GM21786 (cell line): ENCODE measurements at regions not wholly inside any gene's neighbourhood (a gene's known extent, or its start where the extent isn't known, plus 50 kb on each side); places are given as distances from the start of the nearest gene placed in this dataset.
"Not testable (repeated sequence)": the region's sequence is repeated elsewhere in the genome, so short reads cannot be mapped to it uniquely, and the experiment has no call there.

ENCODE experiments used
- ATAC-seq: cut with Tn5 transposase; IDR thresholded peaks from one replicate; pipeline ENCODE4 v1.9.1; 2021; ENCODE audit not compliant: unreplicated experiment

GRCh38 chr13:91241221-91241933 lies 106.1 kb upstream of the MIR17HG start:
- no peak for ATAC-seq

DNA sequence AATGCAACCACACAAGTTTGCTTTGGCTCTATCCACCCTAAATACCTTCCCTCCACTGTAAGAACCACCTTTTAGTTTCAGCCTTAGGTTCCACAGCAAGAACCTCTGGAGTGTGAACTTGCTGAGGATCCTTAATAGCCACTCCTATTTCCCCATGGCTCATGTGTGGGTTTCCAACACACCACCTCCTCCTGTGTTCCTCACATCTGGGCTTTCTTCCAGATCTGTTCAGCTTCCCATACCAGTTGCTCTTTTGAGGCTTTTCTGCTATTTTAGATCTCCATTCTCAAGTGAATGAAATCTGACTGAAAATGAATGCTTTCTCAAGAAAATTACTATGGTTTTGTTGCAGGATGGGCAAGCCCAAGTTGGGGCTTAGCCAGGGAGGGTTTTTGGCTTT lies 104.8 kb upstream of the MIR17HG start:
- ATAC-seq: no peak

DNA sequence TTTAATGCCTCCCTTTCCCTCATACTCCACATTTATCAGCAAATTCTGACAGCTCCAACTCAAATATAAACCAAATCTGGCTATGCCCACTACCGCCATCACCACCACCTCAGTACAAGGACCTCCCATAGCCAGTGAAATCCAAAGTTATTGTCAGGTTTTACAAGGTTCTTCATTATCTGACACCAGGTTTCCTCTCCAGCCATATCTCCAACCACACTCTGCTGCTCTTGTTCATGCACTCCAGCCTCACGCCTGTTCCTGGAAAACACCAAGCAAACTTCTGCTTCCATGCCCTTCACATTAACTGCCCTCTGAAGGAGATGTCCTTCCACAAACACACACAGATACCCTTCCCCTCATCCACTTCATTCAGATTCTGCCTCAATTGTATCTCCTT lies 102.2 kb upstream of the MIR17HG start:
- ATAC-seq: no peak

GRCh38 chr13:91247768-91248167 lies 99.7 kb upstream of the MIR17HG start:
- no peak for ATAC-seq

DNA sequence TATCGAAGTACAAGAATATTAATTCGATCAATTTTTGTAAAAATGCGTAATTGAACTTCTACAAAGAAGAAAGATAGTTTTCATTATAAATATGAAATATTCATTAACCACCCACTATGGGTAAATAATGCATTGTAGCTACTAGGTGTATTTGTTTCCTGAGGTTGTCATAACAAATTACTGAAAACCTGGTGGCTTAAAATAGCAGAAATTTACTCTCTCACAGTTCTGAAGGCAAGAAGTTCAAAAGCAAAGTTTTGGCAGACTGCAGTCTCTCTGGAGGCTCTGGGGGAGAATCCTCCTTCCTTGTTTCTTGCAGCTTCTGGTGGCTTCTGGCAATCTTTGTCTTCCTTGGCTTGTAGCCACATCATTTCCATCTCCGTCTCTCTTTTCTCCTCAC lies 99.2 kb upstream of the MIR17HG start:
- no peak for ATAC-seq

DNA sequence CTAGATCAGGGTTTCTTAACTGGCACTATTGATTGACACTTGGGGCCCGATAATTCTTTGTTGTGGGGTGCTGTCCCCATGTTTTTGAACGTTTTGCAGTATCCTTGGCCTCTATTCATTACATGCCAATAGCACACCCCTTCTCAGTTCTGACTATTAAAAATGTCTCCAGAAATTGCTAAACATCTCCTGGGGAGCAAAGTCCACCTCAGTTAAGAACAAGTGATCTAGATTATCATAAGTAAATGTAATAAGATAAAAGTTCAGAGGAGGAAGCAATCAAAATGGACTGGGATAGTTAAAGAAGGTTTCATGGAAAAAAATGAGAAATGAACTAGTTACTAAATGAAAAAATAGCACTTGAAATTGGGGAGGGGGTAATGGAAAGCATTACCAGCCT lies 98.1 kb upstream of the MIR17HG start:
- no peak for ATAC-seq

DNA sequence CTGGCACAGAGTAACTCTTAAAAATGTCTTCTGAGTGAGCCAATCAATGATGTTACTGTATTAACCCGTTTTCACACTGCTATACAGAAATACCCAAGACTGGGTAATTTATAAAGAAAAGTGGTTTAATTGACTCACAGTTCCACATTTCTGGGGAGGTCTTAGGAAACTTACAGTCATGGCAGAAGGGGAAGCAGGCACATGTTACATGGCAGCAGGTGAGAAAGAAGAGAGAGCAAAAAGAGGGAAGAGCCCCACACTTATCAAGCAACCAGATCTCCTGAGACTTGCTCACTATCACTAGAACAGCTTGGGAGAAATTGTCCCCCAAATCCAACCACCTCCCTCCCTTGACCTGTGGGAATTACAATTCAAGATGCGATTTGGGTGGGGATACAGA lies 97.6 kb upstream of the MIR17HG start:
- ATAC-seq: no peak

- not testable (repeated sequence) for ATAC-seq
Measured at GRCh38 chr13:91251573-91251972, 95.9 kb upstream of the MIR17HG start.

- ATAC-seq: no peak
Measured at GRCh38 chr13:91264484-91264883, 83.0 kb upstream of the MIR17HG start.

DNA sequence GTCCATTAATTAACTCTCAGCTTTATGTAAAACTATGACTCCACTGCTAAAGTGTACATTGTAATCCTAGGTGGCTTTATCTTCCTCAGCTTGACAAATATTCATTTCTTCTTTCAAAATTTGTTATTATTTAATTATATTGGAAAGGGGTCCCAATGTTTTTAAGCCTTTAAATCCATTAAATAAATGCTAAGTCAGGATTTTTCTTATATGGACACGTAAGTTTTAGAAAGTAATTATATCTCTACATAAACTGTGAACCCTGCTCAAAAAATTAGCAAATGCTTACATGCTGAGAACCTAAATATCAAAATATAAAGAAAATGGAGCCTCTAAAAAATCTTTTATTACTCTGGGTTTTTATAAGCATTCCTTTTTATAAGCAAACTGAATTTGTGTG lies 78.2 kb upstream of the MIR17HG start:
- ATAC-seq: no peak

DNA sequence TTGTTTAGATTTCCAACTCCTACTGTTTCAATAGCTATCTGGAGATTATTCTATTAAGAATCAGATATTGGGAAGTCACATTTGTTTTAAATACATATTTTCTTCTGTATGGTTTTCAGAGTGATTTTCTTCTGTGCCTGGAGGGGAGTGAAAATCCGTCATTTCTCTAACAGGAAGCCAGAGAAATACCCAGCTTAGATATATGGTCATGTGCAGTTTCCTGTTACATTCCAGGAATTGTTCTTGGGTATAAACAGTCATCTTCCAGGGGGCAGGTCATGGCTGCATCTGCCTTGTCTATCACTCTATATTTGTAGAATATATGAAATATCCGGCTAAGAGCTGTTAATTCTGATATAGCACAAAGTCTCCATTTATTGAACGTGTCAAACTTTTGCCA lies 77.5 kb upstream of the MIR17HG start:
- no peak for ATAC-seq

- ATAC-seq: no peak
Measured at GRCh38 chr13:91272235-91272777, 75.2 kb upstream of the MIR17HG start.

DNA sequence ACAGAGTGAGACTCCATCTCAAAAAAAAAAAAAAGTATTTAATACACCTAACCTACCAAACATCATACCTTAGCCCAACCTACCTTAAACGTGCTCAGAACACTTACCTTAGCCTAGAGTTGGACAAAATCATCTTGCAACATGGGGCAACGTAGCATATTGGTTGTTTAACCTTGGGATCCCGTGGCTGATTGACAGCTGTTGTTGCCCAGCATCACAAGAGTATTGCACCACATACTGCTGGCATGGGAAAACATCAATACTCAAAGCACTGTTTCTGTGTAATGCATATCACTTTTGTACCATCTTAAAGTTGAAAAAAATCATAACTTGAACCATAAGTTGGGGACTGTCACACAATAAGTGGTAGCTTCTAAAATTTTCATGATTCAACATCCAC lies 73.8 kb upstream of the MIR17HG start:
- no peak for ATAC-seq

- no peak for ATAC-seq
Measured at GRCh38 chr13:91277013-91277676, 70.3 kb upstream of the MIR17HG start.

GRCh38 chr13:91278291-91278690 lies 69.2 kb upstream of the MIR17HG start:
- ATAC-seq: no peak

DNA sequence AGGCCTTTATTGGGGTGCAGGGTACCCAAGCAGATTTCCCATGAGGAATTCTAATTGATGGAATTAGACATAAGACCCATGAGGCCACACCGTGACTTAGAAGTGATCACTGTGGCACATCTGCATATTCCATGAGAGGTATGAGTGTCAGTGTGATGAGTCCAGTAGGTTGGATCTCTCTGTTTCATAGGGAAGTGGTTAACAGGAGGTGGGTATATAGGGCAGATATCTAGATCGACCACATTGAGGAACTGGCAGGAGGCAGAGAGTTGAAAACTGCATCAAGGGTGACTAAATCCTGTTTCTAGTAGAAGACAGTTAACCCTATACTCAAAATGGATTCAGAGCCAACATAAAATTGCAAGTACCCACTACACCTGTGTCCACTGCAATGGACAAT lies 68.6 kb upstream of the MIR17HG start:
- ATAC-seq: peak; percentile 55

DNA sequence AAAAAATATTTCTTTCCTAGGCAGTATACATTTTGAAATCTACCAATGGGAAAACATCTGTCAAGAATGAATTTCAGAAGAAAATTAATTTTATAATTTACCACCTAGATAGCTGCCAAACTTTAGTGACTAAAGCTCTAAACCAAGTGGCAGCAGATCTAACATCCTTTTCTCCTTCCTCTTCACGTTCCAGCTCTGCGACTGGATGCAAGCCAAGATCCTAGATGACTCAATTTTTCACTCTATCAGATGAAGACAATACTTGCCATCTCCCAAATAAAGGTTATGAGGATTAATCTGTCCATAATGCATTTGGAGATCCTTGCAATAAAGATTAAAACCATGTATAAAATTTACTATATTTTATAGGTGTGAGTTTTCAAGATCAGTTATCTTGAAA lies 66.7 kb upstream of the MIR17HG start:
- no peak for ATAC-seq

DNA sequence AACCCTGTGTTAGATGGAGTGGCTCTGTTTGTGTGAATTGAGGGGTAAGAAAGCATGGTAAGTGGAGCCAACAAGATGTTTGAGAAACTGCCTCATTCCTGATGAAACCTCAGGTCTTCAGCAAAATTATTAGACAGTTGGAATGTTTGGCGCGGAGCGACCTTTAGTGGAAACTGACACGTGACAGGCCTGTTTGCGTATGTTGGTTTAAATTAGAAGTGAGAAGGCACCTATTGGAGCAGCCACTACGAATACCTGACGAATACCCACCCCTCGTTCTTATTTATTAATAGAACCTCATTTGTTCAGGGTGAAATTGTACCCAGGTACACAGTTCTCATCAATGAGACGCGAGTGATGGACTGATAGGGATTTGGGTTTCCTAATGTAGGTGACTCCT lies 63.2 kb upstream of the MIR17HG start:
- ATAC-seq: no peak

- no peak for ATAC-seq
Measured at GRCh38 chr13:91286317-91286716, 61.2 kb upstream of the MIR17HG start.

GRCh38 chr13:91291078-91291477 lies 56.4 kb upstream of the MIR17HG start:
- no peak for ATAC-seq

DNA sequence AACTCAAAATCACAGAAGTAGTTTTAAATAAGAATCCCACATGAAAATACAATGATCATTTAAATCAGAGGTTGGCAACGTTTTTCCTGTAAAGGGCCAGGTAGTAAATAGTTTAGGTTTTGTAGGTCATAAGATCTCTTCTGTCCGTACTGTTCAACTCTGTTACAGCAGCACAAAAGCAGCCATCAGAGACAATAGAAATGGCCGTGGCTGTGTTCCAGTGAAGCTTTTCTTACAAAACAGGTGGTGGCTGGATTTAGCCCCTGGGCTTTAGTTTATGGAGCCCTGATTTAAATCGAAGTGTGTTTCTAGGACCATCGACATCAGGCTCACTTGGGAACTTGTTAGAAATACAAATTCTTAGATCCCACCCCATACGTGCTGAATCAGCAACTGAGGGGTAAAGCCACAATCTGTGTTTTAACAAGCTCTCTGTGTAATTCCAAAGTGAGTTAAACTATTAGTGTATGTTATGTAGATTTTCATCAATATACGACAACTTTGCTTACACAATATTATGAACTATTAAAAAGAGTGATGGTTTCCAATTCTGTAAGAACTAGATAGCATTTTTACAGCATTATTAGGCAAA lies 54.8 kb upstream of the MIR17HG start:
- ATAC-seq: no peak

DNA sequence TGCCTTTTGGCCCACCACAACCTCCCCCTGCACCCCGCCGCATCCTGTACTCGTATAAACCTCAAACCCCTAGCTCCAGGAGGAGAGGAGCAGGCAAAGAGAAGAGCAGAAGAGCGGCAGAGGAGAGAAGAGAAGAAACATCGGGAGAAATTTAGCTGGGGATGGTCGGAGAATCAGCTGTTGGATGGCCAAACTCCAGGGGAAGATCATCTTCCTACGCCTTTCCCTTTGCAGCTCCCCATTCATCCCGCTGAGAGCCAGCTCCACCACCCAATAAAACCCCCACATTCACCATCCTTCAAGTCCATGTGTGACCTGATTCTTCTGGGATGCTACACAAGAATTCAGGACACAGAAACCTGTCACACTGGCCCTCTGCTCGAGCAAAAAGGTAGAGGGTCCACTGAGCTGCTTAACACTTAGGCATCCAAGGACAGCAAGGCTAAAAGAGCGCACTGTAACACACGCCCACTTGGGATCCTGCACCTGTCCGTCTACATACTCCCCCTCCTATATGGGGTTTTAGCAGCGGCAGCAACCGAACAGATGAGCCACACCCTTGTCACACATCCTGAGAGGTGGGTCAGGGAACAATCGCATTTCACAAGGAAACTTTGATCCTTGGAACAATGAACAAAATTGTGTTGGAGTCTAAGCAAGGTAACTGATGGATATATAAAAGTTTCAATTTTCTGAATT lies 51.6 kb upstream of the MIR17HG start:
- no peak for ATAC-seq
